B cell (primary cell): ENCODE measurements at regions not wholly inside any gene's neighbourhood (a gene's known extent, or its start where the extent isn't known, plus 50 kb on each side); places are given as distances from the start of the nearest gene placed in this dataset.
"Not testable (repeated sequence)": the region's sequence is repeated elsewhere in the genome, so short reads cannot be mapped to it uniquely, and the experiment has no call there.

Source experiments
- ATAC-seq: fragments of 200-7000 bp; cut with Tn5 transposase; one replicate; pipeline ENCODE4 v1.10.0; 2021; ENCODE audit warnings: low read depth, mild to moderate bottlenecking, moderate number of reproducible peaks, moderate library complexity
- CTCF ChIA-PET: fragments of 350-600 bp; sonication (Branson Sonifier 250); formaldehyde crosslinking; loops from one replicate; lab custom pipeline; 2021; ENCODE audit warnings: antibody characterized with exemption, inconsistent platforms; lab: Charles Lee
- POLR2A ChIA-PET: fragments of 350-600 bp; sonication (Branson Sonifier 250); formaldehyde crosslinking; loops from one replicate; lab custom pipeline; 2021; ENCODE audit warnings: antibody characterized with exemption; lab: Charles Lee
- DNase-seq: peaks from one replicate; pipeline ENCODE4 v3.0.0; 2013
- H2AFZ ChIP-seq: 2 replicates; pipeline ENCODE4 v1.6.1; 2012; ENCODE audit warnings: mild to moderate bottlenecking, low read depth, low read length; ENCODE audit not compliant: insufficient read depth, poor library complexity, severe bottlenecking
- H3K27ac ChIP-seq, 2 donors: 1 replicate in 1 of 2; 2 replicates in 1 of 2; pipeline ENCODE4 v1.5.1; 2012 to 2013; ENCODE audit warnings: low read length in 2 of 2, mild to moderate bottlenecking in 2 of 2, moderate library complexity in 1 of 2
- H3K27me3 ChIP-seq, 4 experiments: fragments of 200-600 bp in 1 of 4; sonication (generic) in 1 of 4; replicated peaks in 1 of 4; 1 replicate in 2 of 4; 2 replicates in 2 of 4; pipeline versions ENCODE4 v1.6.1 to v1.7.0; 2013 to 2016; ENCODE audit warnings: low read length in 3 of 4, mild to moderate bottlenecking in 2 of 4, mixed read lengths in 1 of 4, moderate library complexity in 1 of 4; ENCODE audit not compliant: insufficient read depth in 4 of 4, control insufficient read depth in 3 of 4; ENCODE audit errors: control extremely low read depth in 1 of 4
- H3K36me3 ChIP-seq, 2 experiments: replicated peaks in 1 of 2; 1 replicate in 1 of 2; 2 replicates in 1 of 2; pipeline versions ENCODE4 v1.6.1 to v1.7.1; 2013; ENCODE audit warnings: low read length in 1 of 2; ENCODE audit not compliant: insufficient read depth in 2 of 2, control insufficient read depth in 1 of 2; ENCODE audit errors: control extremely low read depth in 1 of 2, extremely low read depth in 1 of 2
- H3K4me1 ChIP-seq, 2 donors: fragments of 200-600 bp in 1 of 2; sonication (generic) in 1 of 2; 1 replicate in 1 of 2; 2 replicates in 1 of 2; pipeline versions ENCODE4 v1.5.1 to v1.6.1; 2013 to 2017; ENCODE audit warnings: low read length in 2 of 2; ENCODE audit not compliant: control insufficient read depth in 2 of 2, insufficient read depth in 2 of 2
- H3K4me2 ChIP-seq: replicated peaks from 2 replicates; pipeline ENCODE3; 2012; ENCODE audit warnings: mild to moderate bottlenecking, low read depth, low read length; ENCODE audit not compliant: poor library complexity, severe bottlenecking
- H3K4me3 ChIP-seq, 5 experiments: fragments of 200-600 bp in 1 of 5; sonication (generic) in 1 of 5; 1 replicate in 3 of 5; 2 replicates in 2 of 5; pipeline versions ENCODE4 v1.5.1 to v1.7.0; 2011 to 2016; ENCODE audit warnings: low read length in 4 of 5, mild to moderate bottlenecking in 4 of 5, low read depth in 2 of 5, control low read depth in 1 of 5, moderate library complexity in 1 of 5; ENCODE audit not compliant: insufficient read depth in 1 of 5; ENCODE audit errors: control extremely low read depth in 1 of 5, extremely low read depth in 1 of 5
- H3K79me2 ChIP-seq: fragments of 200-600 bp; sonication (generic); one replicate; pipeline ENCODE4 v1.6.0; 2016; ENCODE audit warnings: low read length; ENCODE audit not compliant: control insufficient read depth, insufficient read depth
- H3K9ac ChIP-seq: fragments of 200-600 bp; sonication (generic); 2 replicates; pipeline ENCODE4 v1.6.1; 2017; ENCODE audit warnings: mild to moderate bottlenecking, low read length, moderate library complexity
- H3K9me3 ChIP-seq, 3 donors: one replicate each; pipeline versions ENCODE4 v1.6.1 to v1.7.1; 2013; ENCODE audit warnings: low read length in 2 of 3; ENCODE audit not compliant: control insufficient read depth in 2 of 3, insufficient read depth in 1 of 3; ENCODE audit errors: control extremely low read depth in 1 of 3
- H4K20me1 ChIP-seq: 2 replicates; pipeline ENCODE4 v1.6.0; 2012; ENCODE audit warnings: mild to moderate bottlenecking, low read length; ENCODE audit not compliant: insufficient read depth, control insufficient read depth, poor library complexity, severe bottlenecking
- H3K27ac Mint-ChIP-seq: one replicate; pipeline ENCODE4 v1.8.0; 2021; ENCODE audit warnings: mixed read lengths
- H3K27me3 Mint-ChIP-seq: one replicate; pipeline ENCODE4 v1.8.0; 2021; ENCODE audit warnings: mixed read lengths
- H3K4me1 Mint-ChIP-seq: one replicate; pipeline ENCODE4 v1.8.0; 2021; ENCODE audit warnings: mixed read lengths
- H3K4me3 Mint-ChIP-seq: one replicate; pipeline ENCODE4 v1.8.0; 2021; ENCODE audit warnings: mixed read lengths
- H3K9me3 Mint-ChIP-seq: one replicate; pipeline ENCODE4 v1.8.0; 2022; ENCODE audit warnings: mixed read lengths; ENCODE audit not compliant: insufficient read depth
- WGBS: methylation state at CpG from one replicate; pipeline ENCODE4 v1.1.5; 2013; ENCODE audit warnings: missing lambda C conversion rate; ENCODE audit not compliant: insufficient coverage; 5-methylcytosine and 5-hydroxymethylcytosine counted together
- intact Hi-C: fragments of 100-400 bp; cut with micrococcal nuclease; formaldehyde crosslinking; loops from one replicate; pipeline ENCODE4 v1.10.0; 2022

- H3K27me3 ChIP-seq, H3K9ac ChIP-seq, H3K9me3 Mint-ChIP-seq, POLR2A ChIA-PET, DNase-seq, H3K27me3 Mint-ChIP-seq, CTCF ChIA-PET, H3K9me3 ChIP-seq, H3K4me3 ChIP-seq, H4K20me1 ChIP-seq, H3K79me2 ChIP-seq, H3K36me3 ChIP-seq, H2AFZ ChIP-seq, intact Hi-C loops: not testable (repeated sequence)
- peak overlapping the region; percentile 35 for H3K4me2 ChIP-seq
- H3K4me3 Mint-ChIP-seq = peak overlapping the region; percentile 73
- H3K27ac ChIP-seq = peak overlapping the region; percentile 62 to 84
- peak; percentile 3 for ATAC-seq
- H3K4me1 ChIP-seq = peaks cover 0 to 26% of the 10 kb centered on the region in 2 donors
- no CpG with 5 or more reads among the region's 27 CpGs for WGBS
- peaks cover 10% of the 10 kb centered on the region for H3K4me1 Mint-ChIP-seq
- H3K27ac Mint-ChIP-seq = peak overlapping the region; percentile 95
Measured at GRCh38 chr21:5103880-5104561, 5417.4 kb upstream of the TPTE start.

DNA sequence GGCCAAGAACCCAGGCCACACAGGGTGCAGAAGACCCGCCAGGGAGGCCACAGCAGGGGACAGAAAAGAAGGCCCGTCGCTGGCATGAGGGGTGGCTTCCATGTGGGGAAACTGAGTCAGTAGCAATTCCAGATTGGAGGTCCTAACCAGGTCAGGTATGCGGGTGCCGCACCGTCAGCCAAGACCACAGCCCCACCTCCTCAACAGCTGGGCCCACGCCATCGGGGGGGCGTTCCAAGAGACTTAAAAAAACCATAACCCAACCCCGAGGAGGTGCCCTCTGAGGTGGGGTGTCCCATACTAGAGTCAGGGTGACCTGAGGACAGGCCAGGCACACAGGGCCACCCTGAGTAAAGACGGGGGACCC, 5416.8 kb upstream of the TPTE start:
- H3K9me3 ChIP-seq, H3K4me3 ChIP-seq, H3K9me3 Mint-ChIP-seq, H3K4me3 Mint-ChIP-seq, H3K79me2 ChIP-seq, H3K27me3 Mint-ChIP-seq, H3K36me3 ChIP-seq, CTCF ChIA-PET, POLR2A ChIA-PET, ATAC-seq, H3K9ac ChIP-seq, DNase-seq, intact Hi-C loops, H3K27ac Mint-ChIP-seq, H2AFZ ChIP-seq, H3K27me3 ChIP-seq, H4K20me1 ChIP-seq: not testable (repeated sequence)
- Histone ChIP-seq H3K27ac (peak overlapping the region; percentile 62 to 84), H3K4me1 (peaks cover 0 to 26% of the 10 kb centered on the region in 2 donors), H3K4me2 (peak overlapping the region; percentile 35)
- peaks cover 10% of the 10 kb centered on the region for H3K4me1 Mint-ChIP-seq
- no CpG with 5 or more reads among the region's 11 CpGs for WGBS

DNA sequence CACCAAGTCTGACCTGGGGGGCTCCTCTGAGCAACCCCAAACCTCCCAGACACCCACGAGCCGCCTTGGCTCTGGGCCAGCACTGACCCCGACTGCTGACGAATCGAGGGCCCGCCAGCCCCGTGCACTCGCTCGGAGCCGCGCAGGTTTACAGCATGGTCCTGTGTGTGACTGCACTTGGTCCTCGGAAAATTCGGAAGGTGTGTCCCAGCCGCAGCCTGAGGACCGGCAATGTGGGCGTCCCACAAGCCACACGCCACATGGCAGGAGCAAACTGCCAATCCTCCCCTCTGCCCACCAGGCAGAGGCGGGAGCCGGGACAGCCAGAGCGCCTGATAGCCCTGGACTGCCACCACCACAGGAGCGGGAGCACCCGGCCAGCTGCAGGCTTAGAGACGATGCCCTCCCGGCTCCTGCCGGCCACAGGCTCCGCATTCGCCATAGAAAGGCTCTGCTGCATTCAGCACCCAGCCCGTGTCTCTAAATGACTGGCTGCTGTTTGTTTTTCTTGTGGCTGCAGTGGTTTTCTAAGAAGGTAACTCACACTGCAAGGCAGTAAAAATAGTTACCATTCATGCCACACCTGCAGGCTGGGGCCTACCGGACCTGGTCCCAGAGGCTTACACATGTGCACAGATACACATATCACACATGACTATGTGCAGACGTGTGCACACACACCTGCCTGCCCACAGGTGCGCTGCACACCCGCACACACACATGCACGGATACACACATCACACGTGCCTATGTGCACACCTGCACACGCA, 5415.3 kb upstream of the TPTE start:
- H3K4me3 Mint-ChIP-seq, intact Hi-C loops, CTCF ChIA-PET, H2AFZ ChIP-seq, H3K27ac Mint-ChIP-seq, H3K9me3 Mint-ChIP-seq, H3K27me3 Mint-ChIP-seq, POLR2A ChIA-PET, H3K9me3 ChIP-seq, H3K79me2 ChIP-seq, H3K4me3 ChIP-seq, H3K36me3 ChIP-seq, H3K27me3 ChIP-seq, H3K4me2 ChIP-seq, H4K20me1 ChIP-seq, H3K9ac ChIP-seq: not testable (repeated sequence)
- Histone ChIP-seq H3K4me1 (peaks cover 0 to 26% of the 10 kb centered on the region in 2 donors), H3K27ac (peak overlapping the region; percentile 60 to 74)
- WGBS = no CpG with 5 or more reads among the region's 35 CpGs
- peaks cover 10% of the 10 kb centered on the region for H3K4me1 Mint-ChIP-seq
- DNase-seq = peak; percentile 47
- peak; percentile 29 for ATAC-seq
